Stimulated activated naive B cell treated with anti-CD40 and anti-IgM and Interleukin-4, amounts not matched to agents 10 μg/mL and 1 μg/mL and 100 μg/mL, for 72 hours (primary cell): ENCODE measurements at regions not wholly inside any gene's neighbourhood (a gene's known extent, or its start where the extent isn't known, plus 50 kb on each side); places are given as distances from the start of the nearest gene placed in this dataset.

Source experiments
- ATAC-seq, 2 donors: fragments of 150-1000 bp; cut with Tn5 transposase; replicated peaks; 2 replicates each; pipeline ENCODE4 v1.10.0; 2021; ENCODE audit warnings: moderate library complexity in 1 of 2
- DNase-seq: peaks from one replicate; pipeline ENCODE4 v3.0.0; 2021
- H3K27ac Mint-ChIP-seq: one replicate; pipeline ENCODE4 v1.8.0; 2022; ENCODE audit warnings: mild to moderate bottlenecking, mixed read lengths
- H3K27me3 Mint-ChIP-seq, 2 donors: one replicate each; pipeline ENCODE4 v1.8.0; 2022; ENCODE audit warnings: mixed read lengths in 2 of 2
- H3K36me3 Mint-ChIP-seq, 2 donors: one replicate each; pipeline ENCODE4 v1.8.0; 2022; ENCODE audit warnings: mixed read lengths in 2 of 2, mild to moderate bottlenecking in 1 of 2
- H3K4me1 Mint-ChIP-seq, 2 donors: one replicate each; pipeline ENCODE4 v1.8.0; 2022; ENCODE audit warnings: mixed read lengths in 2 of 2, mild to moderate bottlenecking in 1 of 2
- H3K4me3 Mint-ChIP-seq, 2 donors: one replicate each; pipeline ENCODE4 v1.8.0; 2022; ENCODE audit warnings: mild to moderate bottlenecking in 2 of 2, mixed read lengths in 2 of 2, moderate library complexity in 1 of 2
- H3K9me3 Mint-ChIP-seq, 2 donors: one replicate each; pipeline ENCODE4 v1.8.0; 2022; ENCODE audit warnings: mixed read lengths in 2 of 2, mild to moderate bottlenecking in 1 of 2

- no peaks in the 10 kb centered on the region for H3K36me3 Mint-ChIP-seq
Measured at GRCh38 chr4:165627548-165627947, 245.5 kb upstream of the TLL1 start.

GRCh38 chr4:165628572-165628971 lies 244.5 kb upstream of the TLL1 start:
- Mint-ChIP-seq H3K27ac (no peak overlapping the region), H3K9me3 (no peaks in the 10 kb centered on the region), H3K4me1 (no peaks in the 10 kb centered on the region), H3K27me3 (no peaks in the 10 kb centered on the region), H3K4me3 (no peak overlapping the region), H3K36me3 (no peaks in the 10 kb centered on the region)
- DNase-seq (no peak), ATAC-seq (no peak)

More at GRCh38 chr4:165627548-165627947, 245.5 kb upstream of the TLL1 start:
- no peaks in the 10 kb centered on the region for H3K9me3 Mint-ChIP-seq
- no peaks in the 10 kb centered on the region for H3K27me3 Mint-ChIP-seq
- no peak overlapping the region for H3K27ac Mint-ChIP-seq
- no peak overlapping the region for H3K4me3 Mint-ChIP-seq
- no peaks in the 10 kb centered on the region for H3K4me1 Mint-ChIP-seq
- DNase-seq, result no peak
- no peak for ATAC-seq

- no peak for ATAC-seq
- H3K27me3 Mint-ChIP-seq, result no peaks in the 10 kb centered on the region
- DNase-seq, result no peak
- H3K9me3 Mint-ChIP-seq, result no peaks in the 10 kb centered on the region
- H3K27ac Mint-ChIP-seq, result no peak overlapping the region
- no peak overlapping the region for H3K4me3 Mint-ChIP-seq
- H3K4me1 Mint-ChIP-seq, result no peaks in the 10 kb centered on the region
- no peaks in the 10 kb centered on the region for H3K36me3 Mint-ChIP-seq
Measured at GRCh38 chr4:165630671-165631070, 242.4 kb upstream of the TLL1 start.

- Mint-ChIP-seq H3K4me3 (no peak overlapping the region), H3K36me3 (no peaks in the 10 kb centered on the region), H3K9me3 (no peaks in the 10 kb centered on the region), H3K27me3 (no peaks in the 10 kb centered on the region), H3K4me1 (no peaks in the 10 kb centered on the region), H3K27ac (no peak overlapping the region)
- DNase-seq (no peak), ATAC-seq (no peak)
Measured at GRCh38 chr4:165631208-165631894, 241.7 kb upstream of the TLL1 start.

GRCh38 chr4:165631912-165632311 lies 241.1 kb upstream of the TLL1 start:
- H3K36me3 Mint-ChIP-seq, result no peaks in the 10 kb centered on the region

GRCh38 chr4:165634766-165635165 lies 238.3 kb upstream of the TLL1 start:
- H3K27ac Mint-ChIP-seq, result no peak overlapping the region
- peaks cover 0 to 4% of the 10 kb centered on the region in 2 donors for H3K9me3 Mint-ChIP-seq
- no peak for ATAC-seq
- no peaks in the 10 kb centered on the region for H3K4me1 Mint-ChIP-seq
- no peaks in the 10 kb centered on the region for H3K36me3 Mint-ChIP-seq
- no peaks in the 10 kb centered on the region for H3K27me3 Mint-ChIP-seq
- no peak for DNase-seq
- no peak overlapping the region for H3K4me3 Mint-ChIP-seq

More at GRCh38 chr4:165631912-165632311, 241.1 kb upstream of the TLL1 start:
- Mint-ChIP-seq H3K4me3 (no peak overlapping the region), H3K27me3 (no peaks in the 10 kb centered on the region), H3K9me3 (no peaks in the 10 kb centered on the region), H3K4me1 (no peaks in the 10 kb centered on the region), H3K27ac (no peak overlapping the region)
- DNase-seq, result no peak
- ATAC-seq, result no peak

- Mint-ChIP-seq H3K4me1 (no peaks in the 10 kb centered on the region), H3K36me3 (no peaks in the 10 kb centered on the region), H3K27me3 (no peaks in the 10 kb centered on the region), H3K9me3 (peaks cover 0 to 4% of the 10 kb centered on the region in 2 donors), H3K4me3 (no peak overlapping the region), H3K27ac (no peak overlapping the region)
- ATAC-seq (no peak), DNase-seq (no peak)
Measured at GRCh38 chr4:165635381-165635780, 237.7 kb upstream of the TLL1 start.

- no peak overlapping the region for H3K4me3 Mint-ChIP-seq
- no peaks in the 10 kb centered on the region for H3K4me1 Mint-ChIP-seq
Measured at GRCh38 chr4:165635951-165636350, 237.1 kb upstream of the TLL1 start.

GRCh38 chr4:165651901-165652300 lies 221.1 kb upstream of the TLL1 start:
- Mint-ChIP-seq H3K36me3 (no peaks in the 10 kb centered on the region), H3K4me1 (no peaks in the 10 kb centered on the region), H3K4me3 (no peak overlapping the region), H3K27me3 (no peaks in the 10 kb centered on the region), H3K27ac (no peak overlapping the region), H3K9me3 (peaks cover 3 to 4% of the 10 kb centered on the region in 2 donors)
- DNase-seq (no peak), ATAC-seq (no peak)

More at GRCh38 chr4:165635951-165636350, 237.1 kb upstream of the TLL1 start:
- Mint-ChIP-seq H3K9me3 (peaks cover 0 to 4% of the 10 kb centered on the region in 2 donors), H3K36me3 (no peaks in the 10 kb centered on the region), H3K27me3 (no peaks in the 10 kb centered on the region), H3K27ac (no peak overlapping the region)
- DNase-seq (no peak), ATAC-seq (no peak)

- ATAC-seq (no peak), DNase-seq (no peak)
- Mint-ChIP-seq H3K36me3 (no peaks in the 10 kb centered on the region), H3K27me3 (no peaks in the 10 kb centered on the region), H3K9me3 (peaks cover 3 to 4% of the 10 kb centered on the region in 2 donors), H3K27ac (no peak overlapping the region), H3K4me1 (no peaks in the 10 kb centered on the region), H3K4me3 (no peak overlapping the region)
Measured at GRCh38 chr4:165654556-165654955, 218.5 kb upstream of the TLL1 start.

GRCh38 chr4:165656399-165656798 lies 216.6 kb upstream of the TLL1 start:
- Mint-ChIP-seq H3K4me3 (no peak overlapping the region), H3K4me1 (no peaks in the 10 kb centered on the region), H3K27ac (no peak overlapping the region), H3K36me3 (no peaks in the 10 kb centered on the region), H3K9me3 (peaks cover 3 to 4% of the 10 kb centered on the region in 2 donors), H3K27me3 (no peaks in the 10 kb centered on the region)
- ATAC-seq, result no peak
- no peak for DNase-seq

GRCh38 chr4:165656829-165657490 lies 216.1 kb upstream of the TLL1 start:
- no peaks in the 10 kb centered on the region for H3K4me1 Mint-ChIP-seq
- H3K9me3 Mint-ChIP-seq, result peaks cover 3 to 4% of the 10 kb centered on the region in 2 donors
- no peak overlapping the region for H3K27ac Mint-ChIP-seq
- H3K36me3 Mint-ChIP-seq, result no peaks in the 10 kb centered on the region
- no peak for ATAC-seq
- no peak overlapping the region for H3K4me3 Mint-ChIP-seq
- no peak for DNase-seq
- H3K27me3 Mint-ChIP-seq, result no peaks in the 10 kb centered on the region

- H3K27ac Mint-ChIP-seq, result no peak overlapping the region
- ATAC-seq (no peak), DNase-seq (no peak)
- no peak overlapping the region for H3K4me3 Mint-ChIP-seq
- no peaks in the 10 kb centered on the region for H3K4me1 Mint-ChIP-seq
- H3K9me3 Mint-ChIP-seq, result no peaks in the 10 kb centered on the region
- H3K27me3 Mint-ChIP-seq, result no peaks in the 10 kb centered on the region
- H3K36me3 Mint-ChIP-seq, result no peaks in the 10 kb centered on the region
Measured at GRCh38 chr4:165662341-165662740, 210.7 kb upstream of the TLL1 start.

- H3K4me1 Mint-ChIP-seq, result no peaks in the 10 kb centered on the region
- H3K36me3 Mint-ChIP-seq, result no peaks in the 10 kb centered on the region
- DNase-seq (no peak), ATAC-seq (no peak)
- H3K4me3 Mint-ChIP-seq, result no peak overlapping the region
- H3K9me3 Mint-ChIP-seq, result no peaks in the 10 kb centered on the region
- no peak overlapping the region for H3K27ac Mint-ChIP-seq
- H3K27me3 Mint-ChIP-seq, result no peaks in the 10 kb centered on the region
Measured at GRCh38 chr4:165663411-165663810, 209.6 kb upstream of the TLL1 start.

GRCh38 chr4:165666836-165667235 lies 206.2 kb upstream of the TLL1 start:
- H3K27me3 Mint-ChIP-seq, result no peaks in the 10 kb centered on the region
- no peak overlapping the region for H3K27ac Mint-ChIP-seq
- H3K36me3 Mint-ChIP-seq, result no peaks in the 10 kb centered on the region
- no peak overlapping the region for H3K4me3 Mint-ChIP-seq
- H3K4me1 Mint-ChIP-seq, result no peaks in the 10 kb centered on the region
- no peak for DNase-seq
- ATAC-seq, result no peak
- H3K9me3 Mint-ChIP-seq, result no peaks in the 10 kb centered on the region
